Uterus (tissue), 2 donors: ENCODE measurements at regions not wholly inside any gene's neighbourhood (a gene's known extent, or its start where the extent isn't known, plus 50 kb on each side); places are given as distances from the start of the nearest gene placed in this dataset.

Source experiments
- POLR2A ChIP-seq, 2 donors: fragments of 450-650 bp; IDR thresholded peaks; one replicate each; pipeline ENCODE4 v1.6.1; 2016; ENCODE audit warnings: antibody characterized with exemption in 2 of 2, mild to moderate bottlenecking in 1 of 2, moderate library complexity in 1 of 2
- TF ChIP-seq, protein P1 (sequence below), 4 experiments: fragments of 200-600 bp in 2 of 4; fragments of 450-650 bp in 2 of 4; sonication (generic) in 2 of 4; IDR thresholded peaks; one replicate each; pipeline ENCODE4 v1.5.1; 2016 to 2019; ENCODE audit warnings: antibody characterized with exemption in 4 of 4, mild to moderate bottlenecking in 2 of 4, moderate library complexity in 1 of 4

DNA sequence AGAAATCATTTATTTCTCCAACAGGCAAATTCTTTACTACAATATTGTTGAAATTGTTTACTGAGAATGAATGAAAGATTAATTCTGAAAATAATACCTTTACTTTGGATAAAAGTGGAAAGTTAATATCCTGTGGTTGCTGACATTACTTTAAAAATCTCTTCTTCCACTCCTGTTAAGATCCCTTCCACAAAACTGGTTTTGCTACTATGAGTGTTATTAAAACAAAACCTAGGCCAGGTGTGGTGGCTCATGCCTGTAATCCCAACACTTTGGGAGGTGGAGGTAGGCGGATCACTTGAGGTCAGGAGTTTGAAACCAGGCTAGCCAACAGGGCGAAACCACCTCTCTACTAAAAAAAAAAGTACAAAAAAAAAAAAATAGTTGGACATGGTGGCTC is 123.9 kb upstream of the CCDC150 start:
- TF ChIP-seq, protein P1, sequence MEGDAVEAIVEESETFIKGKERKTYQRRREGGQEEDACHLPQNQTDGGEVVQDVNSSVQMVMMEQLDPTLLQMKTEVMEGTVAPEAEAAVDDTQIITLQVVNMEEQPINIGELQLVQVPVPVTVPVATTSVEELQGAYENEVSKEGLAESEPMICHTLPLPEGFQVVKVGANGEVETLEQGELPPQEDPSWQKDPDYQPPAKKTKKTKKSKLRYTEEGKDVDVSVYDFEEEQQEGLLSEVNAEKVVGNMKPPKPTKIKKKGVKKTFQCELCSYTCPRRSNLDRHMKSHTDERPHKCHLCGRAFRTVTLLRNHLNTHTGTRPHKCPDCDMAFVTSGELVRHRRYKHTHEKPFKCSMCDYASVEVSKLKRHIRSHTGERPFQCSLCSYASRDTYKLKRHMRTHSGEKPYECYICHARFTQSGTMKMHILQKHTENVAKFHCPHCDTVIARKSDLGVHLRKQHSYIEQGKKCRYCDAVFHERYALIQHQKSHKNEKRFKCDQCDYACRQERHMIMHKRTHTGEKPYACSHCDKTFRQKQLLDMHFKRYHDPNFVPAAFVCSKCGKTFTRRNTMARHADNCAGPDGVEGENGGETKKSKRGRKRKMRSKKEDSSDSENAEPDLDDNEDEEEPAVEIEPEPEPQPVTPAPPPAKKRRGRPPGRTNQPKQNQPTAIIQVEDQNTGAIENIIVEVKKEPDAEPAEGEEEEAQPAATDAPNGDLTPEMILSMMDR (IDR thresholded peaks at IDR 0.05): no peak
- no peak for TF ChIP-seq POLR2A (IDR thresholded peaks at IDR 0.05)
